ENCODE measurements at regions not wholly inside any gene's neighbourhood (a gene's known extent, or its start where the extent isn't known, plus 50 kb on each side); places are given as distances from the start of the nearest gene placed in this dataset.
"Not testable (repeated sequence)": the region's sequence is repeated elsewhere in the genome, so short reads cannot be mapped to it uniquely, and the experiment has no call there.

DNA sequence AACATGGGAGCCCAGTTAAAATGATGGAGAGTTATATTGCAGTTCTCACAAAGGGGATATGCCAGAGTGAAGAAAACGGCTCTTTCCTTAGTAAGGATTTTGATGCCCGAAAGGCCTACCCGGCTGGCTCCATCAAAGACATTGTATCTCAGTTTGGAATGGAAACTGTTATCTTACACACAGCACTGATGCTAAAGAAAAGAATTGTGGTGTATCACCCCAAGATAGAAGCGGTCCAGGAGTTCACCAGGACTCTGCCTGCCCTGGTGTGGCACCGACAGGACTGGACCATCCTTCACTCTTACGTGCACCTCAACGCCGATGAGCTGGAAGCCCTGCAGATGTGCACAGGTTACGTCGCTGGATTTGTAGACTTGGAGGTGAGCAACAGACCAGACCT, 93.7 kb downstream of the RBMX2 start:
- not testable (repeated sequence) for H3F3A ChIP-seq (replicated peaks; ENCODE audit: low read depth); H3K4me3 Mint-ChIP-seq; H4K20me1 ChIP-seq (replicated peaks; ENCODE audit: insufficient read depth); ATAC-seq; H3K4me1 Mint-ChIP-seq; DNase-seq (ENCODE audit: low spot score); H2AFZ ChIP-seq; H3K4me2 ChIP-seq; H3K36me3 Mint-ChIP-seq (ENCODE audit: low read depth); H3K27me3 Mint-ChIP-seq (ENCODE audit: insufficient read depth, low read depth, poor library complexity); H3K4me1 ChIP-seq (ENCODE audit: insufficient read depth); H3K27ac Mint-ChIP-seq; H3K79me2 ChIP-seq (replicated peaks; ENCODE audit: insufficient read depth); H3K27ac ChIP-seq (ENCODE audit: low read depth); H3K9me3 Mint-ChIP-seq; H3K4me3 ChIP-seq; H3K9me2 ChIP-seq (ENCODE audit: insufficient read depth); H3K27me3 ChIP-seq (ENCODE audit: insufficient read depth); H3K36me3 ChIP-seq (ENCODE audit: insufficient read depth)

DNA sequence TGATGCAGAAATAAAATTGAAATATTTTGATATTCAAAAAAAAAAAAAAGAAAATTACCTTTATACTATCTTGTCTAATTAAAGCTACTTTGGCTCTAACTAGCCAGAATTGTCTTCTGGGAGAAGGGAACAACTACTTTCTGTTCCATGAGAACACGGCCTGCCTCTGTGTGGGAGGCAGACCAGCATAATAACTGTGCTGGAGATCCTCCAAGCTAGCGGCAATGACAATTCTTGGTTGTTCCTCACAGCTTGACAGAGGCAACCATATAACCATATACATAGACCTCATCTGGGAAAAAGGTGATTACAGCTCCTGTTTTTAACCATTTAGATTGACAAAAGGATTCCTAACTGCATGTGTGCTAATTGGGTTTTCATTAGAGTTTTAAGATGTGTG, 95.7 kb downstream of the RBMX2 start:
- no peak overlapping the region for H3K4me3 Mint-ChIP-seq
- no peaks in the 10 kb centered on the region for H3K36me3 Mint-ChIP-seq (ENCODE audit: low read depth)
- Histone ChIP-seq H3F3A (replicated peaks; ENCODE audit: low read depth) (no peaks in the 10 kb centered on the region), H3K79me2 (replicated peaks; ENCODE audit: insufficient read depth) (no peaks in the 10 kb centered on the region), H3K4me1 (ENCODE audit: insufficient read depth) (no peaks in the 10 kb centered on the region), H4K20me1 (replicated peaks; ENCODE audit: insufficient read depth) (no peaks in the 10 kb centered on the region), H3K27me3 (ENCODE audit: insufficient read depth) (no peaks in the 10 kb centered on the region), H3K27ac (ENCODE audit: low read depth) (no peak overlapping the region), H3K4me2 (no peak overlapping the region), H2AFZ (no peak overlapping the region), H3K4me3 (no peak overlapping the region), H3K9me2 (ENCODE audit: insufficient read depth) (no peaks in the 10 kb centered on the region), H3K36me3 (ENCODE audit: insufficient read depth) (no peaks in the 10 kb centered on the region)
- peaks cover 2% of the 10 kb centered on the region for H3K27me3 Mint-ChIP-seq (ENCODE audit: insufficient read depth, low read depth, poor library complexity)
- peak; percentile 62; the same call in 2 of the 3 replicates for ATAC-seq
- H3K4me1 Mint-ChIP-seq: no peaks in the 10 kb centered on the region
- no peaks in the 10 kb centered on the region for H3K9me3 Mint-ChIP-seq
- H3K27ac Mint-ChIP-seq: no peak overlapping the region
- DNase-seq (ENCODE audit: low spot score): no peak
- no peak for TF ChIP-seq ZNF114 (CRISPR knock-in tag; IDR thresholded peaks at IDR 0.05)
- TF ChIP-seq, protein P1, sequence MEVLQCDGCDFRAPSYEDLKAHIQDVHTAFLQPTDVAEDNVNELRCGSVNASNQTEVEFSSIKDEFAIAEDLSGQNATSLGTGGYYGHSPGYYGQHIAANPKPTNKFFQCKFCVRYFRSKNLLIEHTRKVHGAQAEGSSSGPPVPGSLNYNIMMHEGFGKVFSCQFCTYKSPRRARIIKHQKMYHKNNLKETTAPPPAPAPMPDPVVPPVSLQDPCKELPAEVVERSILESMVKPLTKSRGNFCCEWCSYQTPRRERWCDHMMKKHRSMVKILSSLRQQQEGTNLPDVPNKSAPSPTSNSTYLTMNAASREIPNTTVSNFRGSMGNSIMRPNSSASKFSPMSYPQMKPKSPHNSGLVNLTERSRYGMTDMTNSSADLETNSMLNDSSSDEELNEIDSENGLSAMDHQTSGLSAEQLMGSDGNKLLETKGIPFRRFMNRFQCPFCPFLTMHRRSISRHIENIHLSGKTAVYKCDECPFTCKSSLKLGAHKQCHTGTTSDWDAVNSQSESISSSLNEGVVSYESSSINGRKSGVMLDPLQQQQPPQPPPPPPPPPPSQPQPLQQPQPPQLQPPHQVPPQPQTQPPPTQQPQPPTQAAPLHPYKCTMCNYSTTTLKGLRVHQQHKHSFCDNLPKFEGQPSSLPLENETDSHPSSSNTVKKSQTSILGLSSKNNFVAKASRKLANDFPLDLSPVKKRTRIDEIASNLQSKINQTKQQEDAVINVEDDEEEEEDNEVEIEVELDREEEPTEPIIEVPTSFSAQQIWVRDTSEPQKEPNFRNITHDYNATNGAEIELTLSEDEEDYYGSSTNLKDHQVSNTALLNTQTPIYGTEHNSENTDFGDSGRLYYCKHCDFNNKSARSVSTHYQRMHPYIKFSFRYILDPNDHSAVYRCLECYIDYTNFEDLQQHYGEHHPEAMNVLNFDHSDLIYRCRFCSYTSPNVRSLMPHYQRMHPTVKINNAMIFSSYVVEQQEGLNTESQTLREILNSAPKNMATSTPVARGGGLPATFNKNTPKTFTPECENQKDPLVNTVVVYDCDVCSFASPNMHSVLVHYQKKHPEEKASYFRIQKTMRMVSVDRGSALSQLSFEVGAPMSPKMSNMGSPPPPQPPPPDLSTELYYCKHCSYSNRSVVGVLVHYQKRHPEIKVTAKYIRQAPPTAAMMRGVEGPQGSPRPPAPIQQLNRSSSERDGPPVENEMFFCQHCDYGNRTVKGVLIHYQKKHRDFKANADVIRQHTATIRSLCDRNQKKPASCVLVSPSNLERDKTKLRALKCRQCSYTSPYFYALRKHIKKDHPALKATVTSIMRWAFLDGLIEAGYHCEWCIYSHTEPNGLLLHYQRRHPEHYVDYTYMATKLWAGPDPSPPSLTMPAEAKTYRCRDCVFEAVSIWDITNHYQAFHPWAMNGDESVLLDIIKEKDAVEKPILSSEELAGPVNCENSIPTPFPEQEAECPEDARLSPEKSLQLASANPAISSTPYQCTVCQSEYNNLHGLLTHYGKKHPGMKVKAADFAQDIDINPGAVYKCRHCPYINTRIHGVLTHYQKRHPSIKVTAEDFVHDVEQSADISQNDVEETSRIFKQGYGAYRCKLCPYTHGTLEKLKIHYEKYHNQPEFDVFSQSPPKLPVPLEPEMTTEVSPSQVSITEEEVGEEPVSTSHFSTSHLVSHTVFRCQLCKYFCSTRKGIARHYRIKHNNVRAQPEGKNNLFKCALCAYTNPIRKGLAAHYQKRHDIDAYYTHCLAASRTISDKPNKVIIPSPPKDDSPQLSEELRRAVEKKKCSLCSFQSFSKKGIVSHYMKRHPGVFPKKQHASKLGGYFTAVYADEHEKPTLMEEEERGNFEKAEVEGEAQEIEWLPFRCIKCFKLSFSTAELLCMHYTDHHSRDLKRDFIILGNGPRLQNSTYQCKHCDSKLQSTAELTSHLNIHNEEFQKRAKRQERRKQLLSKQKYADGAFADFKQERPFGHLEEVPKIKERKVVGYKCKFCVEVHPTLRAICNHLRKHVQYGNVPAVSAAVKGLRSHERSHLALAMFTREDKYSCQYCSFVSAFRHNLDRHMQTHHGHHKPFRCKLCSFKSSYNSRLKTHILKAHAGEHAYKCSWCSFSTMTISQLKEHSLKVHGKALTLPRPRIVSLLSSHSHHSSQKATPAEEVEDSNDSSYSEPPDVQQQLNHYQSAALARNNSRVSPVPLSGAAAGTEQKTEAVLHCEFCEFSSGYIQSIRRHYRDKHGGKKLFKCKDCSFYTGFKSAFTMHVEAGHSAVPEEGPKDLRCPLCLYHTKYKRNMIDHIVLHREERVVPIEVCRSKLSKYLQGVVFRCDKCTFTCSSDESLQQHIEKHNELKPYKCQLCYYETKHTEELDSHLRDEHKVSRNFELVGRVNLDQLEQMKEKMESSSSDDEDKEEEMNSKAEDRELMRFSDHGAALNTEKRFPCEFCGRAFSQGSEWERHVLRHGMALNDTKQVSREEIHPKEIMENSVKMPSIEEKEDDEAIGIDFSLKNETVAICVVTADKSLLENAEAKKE (CRISPR knock-in tag; IDR thresholded peaks at IDR 0.05): no peak
- no peak for TF ChIP-seq ZNF331 (CRISPR knock-in tag; IDR thresholded peaks at IDR 0.05; ENCODE audit: low read depth)
- no peak for TF ChIP-seq STAT1 (IDR thresholded peaks at IDR 0.05; ENCODE audit: unreplicated experiment)
- TF ChIP-seq, protein P2, sequence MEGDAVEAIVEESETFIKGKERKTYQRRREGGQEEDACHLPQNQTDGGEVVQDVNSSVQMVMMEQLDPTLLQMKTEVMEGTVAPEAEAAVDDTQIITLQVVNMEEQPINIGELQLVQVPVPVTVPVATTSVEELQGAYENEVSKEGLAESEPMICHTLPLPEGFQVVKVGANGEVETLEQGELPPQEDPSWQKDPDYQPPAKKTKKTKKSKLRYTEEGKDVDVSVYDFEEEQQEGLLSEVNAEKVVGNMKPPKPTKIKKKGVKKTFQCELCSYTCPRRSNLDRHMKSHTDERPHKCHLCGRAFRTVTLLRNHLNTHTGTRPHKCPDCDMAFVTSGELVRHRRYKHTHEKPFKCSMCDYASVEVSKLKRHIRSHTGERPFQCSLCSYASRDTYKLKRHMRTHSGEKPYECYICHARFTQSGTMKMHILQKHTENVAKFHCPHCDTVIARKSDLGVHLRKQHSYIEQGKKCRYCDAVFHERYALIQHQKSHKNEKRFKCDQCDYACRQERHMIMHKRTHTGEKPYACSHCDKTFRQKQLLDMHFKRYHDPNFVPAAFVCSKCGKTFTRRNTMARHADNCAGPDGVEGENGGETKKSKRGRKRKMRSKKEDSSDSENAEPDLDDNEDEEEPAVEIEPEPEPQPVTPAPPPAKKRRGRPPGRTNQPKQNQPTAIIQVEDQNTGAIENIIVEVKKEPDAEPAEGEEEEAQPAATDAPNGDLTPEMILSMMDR (conservative IDR thresholded peaks at IDR 0.05; ENCODE audit: low read depth in 2 of 2): no peak
- TF ChIP-seq, protein P3, sequence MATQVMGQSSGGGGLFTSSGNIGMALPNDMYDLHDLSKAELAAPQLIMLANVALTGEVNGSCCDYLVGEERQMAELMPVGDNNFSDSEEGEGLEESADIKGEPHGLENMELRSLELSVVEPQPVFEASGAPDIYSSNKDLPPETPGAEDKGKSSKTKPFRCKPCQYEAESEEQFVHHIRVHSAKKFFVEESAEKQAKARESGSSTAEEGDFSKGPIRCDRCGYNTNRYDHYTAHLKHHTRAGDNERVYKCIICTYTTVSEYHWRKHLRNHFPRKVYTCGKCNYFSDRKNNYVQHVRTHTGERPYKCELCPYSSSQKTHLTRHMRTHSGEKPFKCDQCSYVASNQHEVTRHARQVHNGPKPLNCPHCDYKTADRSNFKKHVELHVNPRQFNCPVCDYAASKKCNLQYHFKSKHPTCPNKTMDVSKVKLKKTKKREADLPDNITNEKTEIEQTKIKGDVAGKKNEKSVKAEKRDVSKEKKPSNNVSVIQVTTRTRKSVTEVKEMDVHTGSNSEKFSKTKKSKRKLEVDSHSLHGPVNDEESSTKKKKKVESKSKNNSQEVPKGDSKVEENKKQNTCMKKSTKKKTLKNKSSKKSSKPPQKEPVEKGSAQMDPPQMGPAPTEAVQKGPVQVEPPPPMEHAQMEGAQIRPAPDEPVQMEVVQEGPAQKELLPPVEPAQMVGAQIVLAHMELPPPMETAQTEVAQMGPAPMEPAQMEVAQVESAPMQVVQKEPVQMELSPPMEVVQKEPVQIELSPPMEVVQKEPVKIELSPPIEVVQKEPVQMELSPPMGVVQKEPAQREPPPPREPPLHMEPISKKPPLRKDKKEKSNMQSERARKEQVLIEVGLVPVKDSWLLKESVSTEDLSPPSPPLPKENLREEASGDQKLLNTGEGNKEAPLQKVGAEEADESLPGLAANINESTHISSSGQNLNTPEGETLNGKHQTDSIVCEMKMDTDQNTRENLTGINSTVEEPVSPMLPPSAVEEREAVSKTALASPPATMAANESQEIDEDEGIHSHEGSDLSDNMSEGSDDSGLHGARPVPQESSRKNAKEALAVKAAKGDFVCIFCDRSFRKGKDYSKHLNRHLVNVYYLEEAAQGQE (IDR thresholded peaks at IDR 0.05; ENCODE audit: unreplicated experiment): no peak
- TF ChIP-seq NANOG (IDR thresholded peaks at IDR 0.05; ENCODE audit: borderline replicate concordance): no peak
- TF ChIP-seq JUNB (IDR thresholded peaks at IDR 0.05; ENCODE audit: unreplicated experiment): no peak
- TF ChIP-seq EZH2phosphoT487 (IDR thresholded peaks at IDR 0.05; ENCODE audit: unreplicated experiment): no peak
- no peak for TF ChIP-seq POLR2AphosphoS5 (IDR thresholded peaks at IDR 0.05; ENCODE audit: low read depth)
- TF ChIP-seq EZH2 (IDR thresholded peaks at IDR 0.05; ENCODE audit: low read depth, unreplicated experiment): no peak
- TF ChIP-seq CREB1 (CRISPR knock-in tag; IDR thresholded peaks at IDR 0.05; ENCODE audit: low read depth): no peak
